ENCODE measurements at regions not wholly inside any gene's neighbourhood (a gene's known extent, or its start where the extent isn't known, plus 50 kb on each side); places are given as distances from the start of the nearest gene placed in this dataset.

GRCh38 chr4:72761368-72762038 is 192.5 kb upstream of the ADAMTS3 start:
- TF ChIP-seq CTCF (conservative IDR thresholded peaks at IDR 0.05; ENCODE audit: low read depth, low read length) (no peak), POLR2A (IDR thresholded peaks at IDR 0.05; ENCODE audit: low read depth, low read length) (no peak), MAZ (IDR thresholded peaks at IDR 0.05; ENCODE audit: borderline replicate concordance, low read depth, low read length) (no peak)

All from IMR-90 (cell line).